RKO (cell line): ENCODE measurements at regions not wholly inside any gene's neighbourhood (a gene's known extent, or its start where the extent isn't known, plus 50 kb on each side); places are given as distances from the start of the nearest gene placed in this dataset.
A peak's percentile ranks its signal among the peaks of the same experiment; 100 is the strongest.

Experiments used
- DNase-seq: peaks from one replicate; pipeline ENCODE4 v3.0.0-alpha.2; 2016; ENCODE audit warnings: low spot score

- no peak for DNase-seq
Measured at GRCh38 chr7:115708013-115708341, 322.6 kb downstream of the TFEC start.

- peak; percentile 36 for DNase-seq
Measured at GRCh38 chr7:115707258-115708012, 323.1 kb downstream of the TFEC start.

GRCh38 chr7:115704884-115705283 lies 325.7 kb downstream of the TFEC start:
- no peak for DNase-seq

- no peak for DNase-seq
Measured at GRCh38 chr7:115701141-115701540, 329.4 kb downstream of the TFEC start.

- no peak for DNase-seq
Measured at GRCh38 chr7:115694424-115694823, 336.1 kb downstream of the TFEC start.

GRCh38 chr7:115693779-115694178 lies 336.8 kb downstream of the TFEC start:
- DNase-seq = no peak

- no peak for DNase-seq
Measured at GRCh38 chr7:115689941-115690340, 340.6 kb downstream of the TFEC start.

GRCh38 chr7:115683093-115683492 lies 347.5 kb downstream of the TFEC start:
- DNase-seq = no peak

GRCh38 chr7:115682507-115682906 lies 348.1 kb downstream of the TFEC start:
- no peak for DNase-seq

GRCh38 chr7:115680921-115681320 lies 349.6 kb downstream of the TFEC start:
- DNase-seq = no peak

- DNase-seq = peak; percentile 61
Measured at GRCh38 chr7:115679976-115680375, 350.6 kb downstream of the TFEC start.

- no peak for DNase-seq
Measured at GRCh38 chr7:115679423-115679822, 351.1 kb downstream of the TFEC start.

- DNase-seq = no peak
Measured at GRCh38 chr7:115678086-115678982, 352.2 kb downstream of the TFEC start.

- no peak for DNase-seq
Measured at GRCh38 chr7:115676707-115677106, 353.9 kb downstream of the TFEC start.

- no peak for DNase-seq
Measured at GRCh38 chr7:115676080-115676479, 354.5 kb downstream of the TFEC start.

- no peak for DNase-seq
Measured at GRCh38 chr7:115674467-115675024, 356.0 kb downstream of the TFEC start.

- no peak for DNase-seq
Measured at GRCh38 chr7:115672024-115672423, 358.5 kb downstream of the TFEC start.

- no peak for DNase-seq
Measured at GRCh38 chr7:115662676-115663075, 367.9 kb downstream of the TFEC start.

GRCh38 chr7:115662120-115662519 lies 368.4 kb downstream of the TFEC start:
- DNase-seq = peak; percentile 46

- no peak for DNase-seq
Measured at GRCh38 chr7:115658223-115658622, 372.3 kb downstream of the TFEC start.

- DNase-seq = no peak
Measured at GRCh38 chr7:115654384-115655214, 376.0 kb downstream of the TFEC start.

GRCh38 chr7:115649429-115649828 lies 381.1 kb downstream of the TFEC start:
- DNase-seq = no peak
